GM23338 (cell line): ENCODE measurements at regions not wholly inside any gene's neighbourhood (a gene's known extent, or its start where the extent isn't known, plus 50 kb on each side); places are given as distances from the start of the nearest gene placed in this dataset.

Source experiments
- ATAC-seq: fragments of 200-7000 bp; cut with Tn5 transposase; 3 replicates; pipeline ENCODE4 v1.9.1; 2020
- DNase-seq: peaks from one replicate; pipeline ENCODE4 v3.0.0-alpha.2; 2015; ENCODE audit warnings: low spot score
- H2AFZ ChIP-seq: fragments of 200-600 bp; sonication (generic); 2 replicates; pipeline ENCODE4 v1.8.0; 2016; ENCODE audit warnings: antibody characterized with exemption, mild to moderate bottlenecking, moderate library complexity
- H3F3A ChIP-seq: fragments of 200-600 bp; sonication (generic); replicated peaks from 2 replicates; pipeline ENCODE4 v1.8.0; 2017; ENCODE audit warnings: antibody characterized with exemption, mixed run types, low read depth
- H3K27ac ChIP-seq: fragments of 200-600 bp; sonication (generic); 2 replicates; pipeline ENCODE4 v1.6.1; 2016; ENCODE audit warnings: low read depth
- H3K27me3 ChIP-seq: fragments of 200-600 bp; sonication (generic); 2 replicates; pipeline ENCODE4 v1.8.0; 2016; ENCODE audit warnings: mild to moderate bottlenecking, mixed run types, moderate library complexity; ENCODE audit not compliant: insufficient read depth
- H3K36me3 ChIP-seq: fragments of 200-600 bp; sonication (generic); 2 replicates; pipeline ENCODE4 v1.8.0; 2016; ENCODE audit warnings: mild to moderate bottlenecking; ENCODE audit not compliant: insufficient read depth
- H3K4me1 ChIP-seq: fragments of 200-600 bp; sonication (generic); 2 replicates; pipeline ENCODE4 v1.8.0; 2016; ENCODE audit warnings: mild to moderate bottlenecking, moderate library complexity; ENCODE audit not compliant: insufficient read depth
- H3K4me2 ChIP-seq: fragments of 200-600 bp; sonication (generic); 2 replicates; pipeline ENCODE4 v1.7.1; 2017; ENCODE audit warnings: mixed run types
- H3K4me3 ChIP-seq: fragments of 200-600 bp; sonication (generic); 2 replicates; pipeline ENCODE4 v1.6.1; 2016; ENCODE audit warnings: mixed run types
- H3K79me2 ChIP-seq: fragments of 200-600 bp; sonication (generic); replicated peaks from 2 replicates; pipeline ENCODE4 v1.8.0; 2017; ENCODE audit warnings: mild to moderate bottlenecking; ENCODE audit not compliant: insufficient read depth
- H3K9me2 ChIP-seq: fragments of 200-600 bp; sonication (generic); 2 replicates; pipeline ENCODE4 v1.8.0; 2017; ENCODE audit not compliant: insufficient read depth
- H4K20me1 ChIP-seq: fragments of 200-600 bp; sonication (generic); replicated peaks from 2 replicates; pipeline ENCODE4 v1.8.0; 2017; ENCODE audit warnings: mild to moderate bottlenecking; ENCODE audit not compliant: insufficient read depth
- H3K27ac Mint-ChIP-seq: 2 replicates; pipeline ENCODE4 v1.8.0; 2020; ENCODE audit warnings: inconsistent platforms, mild to moderate bottlenecking, moderate library complexity, mixed read lengths
- H3K27me3 Mint-ChIP-seq: 3 replicates; pipeline ENCODE4 v1.8.0; 2022; ENCODE audit warnings: low read depth, mild to moderate bottlenecking, moderate library complexity, mixed read lengths, inconsistent platforms; ENCODE audit not compliant: insufficient read depth, poor library complexity
- H3K36me3 Mint-ChIP-seq: 3 replicates; pipeline ENCODE4 v1.8.0; 2021; ENCODE audit warnings: low read depth, mild to moderate bottlenecking, inconsistent platforms, moderate library complexity, mixed read lengths
- H3K4me1 Mint-ChIP-seq: 3 replicates; pipeline ENCODE4 v1.8.0; 2020; ENCODE audit warnings: mild to moderate bottlenecking, inconsistent platforms, mixed read lengths
- H3K4me3 Mint-ChIP-seq: 3 replicates; pipeline ENCODE4 v1.8.0; 2021; ENCODE audit warnings: moderate library complexity, mild to moderate bottlenecking, inconsistent platforms, mixed read lengths
- H3K9me3 Mint-ChIP-seq: 3 replicates; pipeline ENCODE4 v1.8.0; 2020; ENCODE audit warnings: moderate library complexity, mild to moderate bottlenecking, inconsistent platforms, mixed read lengths
- CREB1 ChIP-seq: fragments of 250-450 bp; sonication (Bioruptor Pico); IDR thresholded peaks from 2 replicates; pipeline ENCODE4 v1.5.0; 2020; ENCODE audit warnings: low read depth, mild to moderate bottlenecking, moderate library complexity
- CTCF ChIP-seq, 2 experiments: fragments of 200-600 bp in 1 of 2; sonication (generic) in 1 of 2; conservative IDR thresholded peaks; 2 replicates each; pipeline versions ENCODE4 v1.5.1 to v1.6.1; 2016 to 2017; ENCODE audit warnings: antibody characterized with exemption in 2 of 2, low read depth in 2 of 2, mild to moderate bottlenecking in 2 of 2, moderate library complexity in 1 of 2
- ETS1 ChIP-seq: IDR thresholded peaks from 2 replicates; pipeline ENCODE4 v1.6.1; 2016; ENCODE audit warnings: antibody characterized with exemption
- EZH2 ChIP-seq: fragments of 200-600 bp; sonication (generic); IDR thresholded peaks from one replicate; pipeline ENCODE4 v1.8.0; 2017; ENCODE audit warnings: antibody characterized with exemption, mild to moderate bottlenecking, low read depth; ENCODE audit not compliant: unreplicated experiment
- EZH2phosphoT487 ChIP-seq: fragments of 200-600 bp; sonication (generic); IDR thresholded peaks from one replicate; pipeline ENCODE4 v1.8.1; 2018; ENCODE audit warnings: antibody characterized with exemption; ENCODE audit not compliant: unreplicated experiment
- JUNB ChIP-seq: IDR thresholded peaks from one replicate; pipeline ENCODE4 v1.6.1; 2016; ENCODE audit warnings: antibody characterized with exemption; ENCODE audit not compliant: unreplicated experiment
- NANOG ChIP-seq: IDR thresholded peaks from 2 replicates; pipeline ENCODE4 v1.6.1; 2016; ENCODE audit warnings: antibody characterized with exemption, borderline replicate concordance
- POLR2AphosphoS5 ChIP-seq: IDR thresholded peaks from 2 replicates; pipeline ENCODE4 v1.6.1; 2016; ENCODE audit warnings: antibody characterized with exemption, low read depth
- REST ChIP-seq: IDR thresholded peaks from one replicate; pipeline ENCODE4 v1.6.1; 2018; ENCODE audit warnings: antibody characterized with exemption; ENCODE audit not compliant: unreplicated experiment
- STAT1 ChIP-seq: IDR thresholded peaks from one replicate; pipeline ENCODE4 v1.6.1; 2016; ENCODE audit warnings: antibody characterized with exemption; ENCODE audit not compliant: unreplicated experiment
- ZNF114 ChIP-seq: fragments of 250-450 bp; sonication (Bioruptor Pico); IDR thresholded peaks from 2 replicates; pipeline ENCODE4 v1.5.0; 2020; ENCODE audit warnings: mild to moderate bottlenecking, moderate library complexity
- ZNF331 ChIP-seq: fragments of 250-450 bp; sonication (Bioruptor Pico); IDR thresholded peaks from 2 replicates; pipeline ENCODE4 v1.5.0; 2020; ENCODE audit warnings: low read depth, mild to moderate bottlenecking, moderate library complexity

- TF ChIP-seq REST: no peak
- no peak for TF ChIP-seq STAT1
- no peak for TF ChIP-seq POLR2AphosphoS5
- TF ChIP-seq ZNF331 (CRISPR knock-in tag): no peak
- TF ChIP-seq EZH2: no peak
- no peak for TF ChIP-seq CREB1 (CRISPR knock-in tag)
- TF ChIP-seq ZNF114 (CRISPR knock-in tag): no peak
Observed at GRCh38 chr12:59193476-59194050, 273.3 kb upstream of the LRIG3 start (continued).

- H3F3A ChIP-seq: no peaks in the 10 kb centered on the region
- H3K36me3 ChIP-seq: no peaks in the 10 kb centered on the region
- no peaks in the 10 kb centered on the region for H3K4me1 ChIP-seq
- H3K4me1 Mint-ChIP-seq: peaks cover 11% of the 10 kb centered on the region; the same call in 2 of the 3 replicates
- H3K36me3 Mint-ChIP-seq: no peaks in the 10 kb centered on the region
- H3K9me3 Mint-ChIP-seq: no peaks in the 10 kb centered on the region; the same call in 1 of the 3 replicates
- no peak overlapping the region for H3K4me3 ChIP-seq
- H3K27me3 Mint-ChIP-seq: no peaks in the 10 kb centered on the region
- no peak overlapping the region for H3K4me2 ChIP-seq
- H4K20me1 ChIP-seq: no peaks in the 10 kb centered on the region
- H3K27ac Mint-ChIP-seq: no peak overlapping the region
- ATAC-seq (no peak; the same call in 2 of the 3 replicates), DNase-seq (no peak)
- H3K79me2 ChIP-seq: no peaks in the 10 kb centered on the region
- H3K27ac ChIP-seq: no peak overlapping the region
- no peak overlapping the region for H3K4me3 Mint-ChIP-seq
- H3K9me2 ChIP-seq: no peaks in the 10 kb centered on the region
- H3K27me3 ChIP-seq: no peaks in the 10 kb centered on the region
- no peak overlapping the region for H2AFZ ChIP-seq
- TF ChIP-seq CTCF (conservative IDR thresholded peaks at IDR 0.05; ENCODE audit: low read depth in 2 of 2): no peak
- TF ChIP-seq POLR2AphosphoS5: no peak
- TF ChIP-seq NANOG: no peak
- no peak for TF ChIP-seq CREB1 (CRISPR knock-in tag)
- no peak for TF ChIP-seq ETS1
- TF ChIP-seq ZNF331 (CRISPR knock-in tag): no peak
- TF ChIP-seq ZNF114 (CRISPR knock-in tag): no peak
- TF ChIP-seq REST: no peak
- no peak for TF ChIP-seq EZH2
- no peak for TF ChIP-seq EZH2phosphoT487
- TF ChIP-seq JUNB: no peak
Observed at GRCh38 chr12:59191372-59191771, 271.1 kb upstream of the LRIG3 start.
